A673 (cell line): ENCODE measurements at regions not wholly inside any gene's neighbourhood (a gene's known extent, or its start where the extent isn't known, plus 50 kb on each side); places are given as distances from the start of the nearest gene placed in this dataset.

Experiments used
- BruUV-seq: library from RNA; stranded (reverse); fragments of 400-500 nt; replicated peaks from 2 replicates; lab custom pipeline; 2021; lab: Mats Ljungman, UMichigan
- CTCF ChIA-PET: fragments of 300-600 bp; sonication (Branson Sonifier 250); formaldehyde crosslinking; loops from one replicate; lab custom pipeline; 2022; ENCODE audit warnings: antibody characterized with exemption; lab: Charles Lee
- POLR2A ChIA-PET: fragments of 300-600 bp; sonication (Branson Sonifier 250); formaldehyde crosslinking; loops from one replicate; lab custom pipeline; 2022; ENCODE audit warnings: antibody characterized with exemption; ENCODE audit not compliant: low non-redundant PET; lab: Charles Lee
- DNase-seq: peaks from one replicate; pipeline ENCODE4 v3.0.0-alpha.2; 2015; ENCODE audit warnings: low spot score
- H3K27ac ChIP-seq: fragments of 200-600 bp; sonication (generic); 2 replicates; pipeline ENCODE4 v1.5.1; 2016; ENCODE audit warnings: mixed run types, low read depth, mild to moderate bottlenecking, mixed read lengths, antibody characterized with exemption, low read length; ENCODE audit not compliant: poor library complexity, severe bottlenecking
- H3K27me3 ChIP-seq: fragments of 200-600 bp; sonication (generic); replicated peaks from 2 replicates; pipeline ENCODE4 v1.6.1; 2017; ENCODE audit warnings: mixed run types, low read depth, mild to moderate bottlenecking, mixed read lengths, antibody characterized with exemption, low read length; ENCODE audit not compliant: insufficient read depth, poor library complexity
- H3K36me3 ChIP-seq: fragments of 200-600 bp; sonication (generic); 2 replicates; pipeline ENCODE4 v1.6.1; 2016; ENCODE audit warnings: mixed run types, mild to moderate bottlenecking, mixed read lengths, antibody characterized with exemption, low read length; ENCODE audit not compliant: insufficient read depth, poor library complexity, severe bottlenecking
- H3K4me1 ChIP-seq: fragments of 200-600 bp; sonication (generic); 2 replicates; pipeline ENCODE4 v1.6.1; 2017; ENCODE audit warnings: mixed run types, mild to moderate bottlenecking, mixed read lengths, antibody characterized with exemption, low read length; ENCODE audit not compliant: insufficient read depth, poor library complexity, severe bottlenecking
- H3K4me3 ChIP-seq: fragments of 200-600 bp; sonication (generic); 2 replicates; pipeline ENCODE4 v1.5.1; 2016; ENCODE audit warnings: low read depth, mixed run types, mild to moderate bottlenecking, mixed read lengths, low read length; ENCODE audit not compliant: poor library complexity, severe bottlenecking
- H3K9me3 ChIP-seq: fragments of 200-600 bp; sonication (generic); 2 replicates; pipeline ENCODE4 v1.6.1; 2016; ENCODE audit warnings: mixed run types, low read depth, mild to moderate bottlenecking, mixed read lengths, antibody characterized with exemption, low read length; ENCODE audit not compliant: poor library complexity, severe bottlenecking
- CTCF ChIP-seq: fragments of 300-800, 200-600 bp; sonication (generic); conservative IDR thresholded peaks from 2 replicates; pipeline ENCODE4 v1.5.1; 2017; ENCODE audit warnings: low read depth, mild to moderate bottlenecking, antibody characterized with exemption, low read length, moderate library complexity, mixed read lengths
- EZH2 ChIP-seq: fragments of 200-600 bp; sonication (generic); IDR thresholded peaks from 2 replicates; pipeline ENCODE4 v1.6.1; 2017; ENCODE audit warnings: borderline replicate concordance, low read depth, mild to moderate bottlenecking, mixed read lengths, antibody characterized with exemption, low read length; ENCODE audit not compliant: poor library complexity, severe bottlenecking
- intact Hi-C: fragments of 100-400 bp; cut with micrococcal nuclease; formaldehyde crosslinking; loops from one replicate; pipeline ENCODE4 v1.10.0; 2022; ENCODE audit not compliant: unreplicated experiment

GRCh38 chr4:156609421-156609820 lies 362.2 kb downstream of the PDGFC start:
- Histone ChIP-seq H3K4me1 (no peaks in the 10 kb centered on the region), H3K36me3 (no peaks in the 10 kb centered on the region), H3K27ac (no peak overlapping the region), H3K9me3 (no peaks in the 10 kb centered on the region), H3K4me3 (no peak overlapping the region), H3K27me3 (no peaks in the 10 kb centered on the region)
- intact Hi-C loops: no loop called here
- no peak for DNase-seq
- BruUV-seq: no TSS peak
- ChIA-PET POLR2A (no interaction called here), CTCF (no interaction called here)
- TF ChIP-seq EZH2 (no peak), CTCF (no peak)

GRCh38 chr4:156608651-156609050 lies 362.9 kb downstream of the PDGFC start:
- H3K4me1 ChIP-seq: no peaks in the 10 kb centered on the region
- DNase-seq: no peak
- no peak for TF ChIP-seq CTCF
- no peak for TF ChIP-seq EZH2
- POLR2A ChIA-PET: no interaction called here
- intact Hi-C loops: no loop called here
- H3K4me3 ChIP-seq: no peak overlapping the region
- no TSS peak for BruUV-seq
- no peaks in the 10 kb centered on the region for H3K27me3 ChIP-seq
- H3K9me3 ChIP-seq: no peaks in the 10 kb centered on the region
- H3K36me3 ChIP-seq: no peaks in the 10 kb centered on the region
- no peak overlapping the region for H3K27ac ChIP-seq
- CTCF ChIA-PET: no interaction called here

DNA sequence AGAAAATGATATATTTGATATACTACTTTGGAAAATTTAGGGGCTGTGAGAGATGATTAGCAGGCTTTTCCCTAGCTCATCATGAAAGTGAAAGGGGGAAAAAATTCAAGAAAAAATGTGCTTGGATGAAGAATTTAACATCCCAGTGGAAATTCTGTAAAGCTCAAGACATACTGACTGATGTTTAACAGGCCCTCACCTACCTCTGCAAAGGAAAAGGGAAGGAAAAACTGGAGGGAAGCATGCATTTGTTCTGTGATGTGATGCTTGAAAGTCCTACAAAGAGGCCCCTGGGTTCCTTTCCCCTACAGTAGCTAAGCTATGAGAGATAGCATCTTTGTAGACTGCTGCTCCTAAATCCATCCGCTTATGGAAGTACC lies 364.1 kb downstream of the PDGFC start:
- H3K27ac ChIP-seq: no peak overlapping the region
- CTCF ChIA-PET: no interaction called here
- no peaks in the 10 kb centered on the region for H3K27me3 ChIP-seq
- TF ChIP-seq EZH2 (no peak), CTCF (no peak)
- intact Hi-C loops: no loop called here
- no peak overlapping the region for H3K4me3 ChIP-seq
- POLR2A ChIA-PET: no interaction called here
- no peak for DNase-seq
- H3K36me3 ChIP-seq: no peaks in the 10 kb centered on the region
- BruUV-seq: no TSS peak
- no peaks in the 10 kb centered on the region for H3K4me1 ChIP-seq
- H3K9me3 ChIP-seq: no peaks in the 10 kb centered on the region
